ENCODE measurements at regions not wholly inside any gene's neighbourhood (a gene's known extent, or its start where the extent isn't known, plus 50 kb on each side); places are given as distances from the start of the nearest gene placed in this dataset.

GRCh38 chr3:5754602-5755001 is 567.1 kb downstream of the EDEM1 start (continued):
- TF ChIP-seq PRDM10 (IDR thresholded peaks at IDR 0.05; ENCODE audit: partially characterized antibody): no peak
- TF ChIP-seq HMGXB4 (CRISPR knock-in tag; IDR thresholded peaks at IDR 0.05): no peak
- no peak for TF ChIP-seq CHD4 (IDR thresholded peaks at IDR 0.05; ENCODE audit: insufficient read depth, insufficient replicate concordance, low read depth, low read length, poor library complexity, severe bottlenecking)
- TF ChIP-seq NRF1 (conservative IDR thresholded peaks at IDR 0.05 in 1 of 2, IDR thresholded peaks at IDR 0.05 in 1 of 2): no peak
- TF ChIP-seq ZNF354B (CRISPR knock-in tag; IDR thresholded peaks at IDR 0.05): no peak
- TF ChIP-seq STAT5A (IDR thresholded peaks at IDR 0.05; ENCODE audit: borderline replicate concordance, low read length): no peak
- no peak for TF ChIP-seq ZNF696 (CRISPR knock-in tag; conservative IDR thresholded peaks at IDR 0.05)
- no peak for TF ChIP-seq ZNF76 (CRISPR knock-in tag; IDR thresholded peaks at IDR 0.05; ENCODE audit: borderline replicate concordance)
- TF ChIP-seq ARHGAP35 (IDR thresholded peaks at IDR 0.05; ENCODE audit: partially characterized antibody): no peak
- no peak for TF ChIP-seq HDAC6 (IDR thresholded peaks at IDR 0.05; ENCODE audit: low read depth, low read length)
- TF ChIP-seq PTTG1 (tag; IDR thresholded peaks at IDR 0.05; ENCODE audit: low read depth): no peak
- TF ChIP-seq MEF2D (tag; conservative IDR thresholded peaks at IDR 0.05; ENCODE audit: low read depth): no peak
- no peak for TF ChIP-seq SNAPC5 (CRISPR knock-in tag; IDR thresholded peaks at IDR 0.05)
- no peak for TF ChIP-seq KDM2B (CRISPR knock-in tag; IDR thresholded peaks at IDR 0.05)
- TF ChIP-seq BRCA1 (IDR thresholded peaks at IDR 0.05): no peak
- no peak for TF ChIP-seq BRCA1 (CRISPR knock-in tag; IDR thresholded peaks at IDR 0.05)
- TF ChIP-seq EP400 (IDR thresholded peaks at IDR 0.05): no peak
- TF ChIP-seq PPARD (CRISPR knock-in tag; IDR thresholded peaks at IDR 0.05): no peak
